ENCODE measurements at regions not wholly inside any gene's neighbourhood (a gene's known extent, or its start where the extent isn't known, plus 50 kb on each side); places are given as distances from the start of the nearest gene placed in this dataset.
"Not testable (repeated sequence)": the region's sequence is repeated elsewhere in the genome, so short reads cannot be mapped to it uniquely, and the experiment has no call there.

DNA sequence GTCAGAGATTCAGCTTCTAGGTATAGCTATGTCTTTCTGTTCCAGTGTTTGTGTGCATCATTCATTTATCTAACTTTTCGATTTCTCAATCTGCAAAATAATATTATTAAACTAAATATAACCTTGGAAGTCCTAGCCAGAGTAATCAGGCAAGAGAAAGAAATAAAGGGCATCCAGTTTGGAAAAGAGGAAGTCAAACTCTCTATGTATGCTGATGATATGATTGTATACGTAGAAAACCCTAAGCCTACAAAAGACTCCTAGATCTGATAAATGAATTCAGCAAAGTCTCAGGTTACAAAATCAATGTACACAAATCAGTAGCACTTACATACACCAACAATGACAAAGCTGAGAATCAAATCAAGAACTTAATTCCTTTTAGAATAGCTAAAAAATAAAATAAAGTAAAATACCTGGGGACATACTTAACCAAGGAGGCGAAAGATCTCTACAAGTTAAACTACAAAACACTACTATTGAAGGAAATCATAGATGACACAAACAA, 718.2 kb downstream of the NTRK3 start:
- no peak overlapping the region for H3K4me3 ChIP-seq
- no peaks in the 10 kb centered on the region for H3K27me3 ChIP-seq (replicated peaks; ENCODE audit: insufficient read depth)
- H3K36me3 ChIP-seq, result no peaks in the 10 kb centered on the region
- ATAC-seq (ENCODE audit: insufficient number of reproducible peaks, low FRiP score, low read depth) (no peak), DNase-seq (ENCODE audit: low spot score) (no peak)
- no peak for TF ChIP-seq CTCF (IDR thresholded peaks at IDR 0.05)
- no peaks in the 10 kb centered on the region for H3K9me3 ChIP-seq
- H3K4me1 ChIP-seq (ENCODE audit: control insufficient read depth in 1 of 2, low read depth in 2 of 2), result no peaks in the 10 kb centered on the region
- no peak overlapping the region for H3K27ac ChIP-seq

GRCh38 chr15:87537295-87537694, 719.2 kb downstream of the NTRK3 start:
- H3K36me3 ChIP-seq, result no peaks in the 10 kb centered on the region
- H3K4me1 ChIP-seq (ENCODE audit: control insufficient read depth in 1 of 2, low read depth in 2 of 2), result no peaks in the 10 kb centered on the region
- ATAC-seq (ENCODE audit: insufficient number of reproducible peaks, low FRiP score, low read depth) (no peak), DNase-seq (ENCODE audit: low spot score) (no peak)
- TF ChIP-seq CTCF (IDR thresholded peaks at IDR 0.05), result no peak
- H3K4me3 ChIP-seq, result no peak overlapping the region
- no peak overlapping the region for H3K27ac ChIP-seq
- H3K9me3 ChIP-seq, result no peaks in the 10 kb centered on the region
- no peaks in the 10 kb centered on the region for H3K27me3 ChIP-seq (replicated peaks; ENCODE audit: insufficient read depth)

DNA sequence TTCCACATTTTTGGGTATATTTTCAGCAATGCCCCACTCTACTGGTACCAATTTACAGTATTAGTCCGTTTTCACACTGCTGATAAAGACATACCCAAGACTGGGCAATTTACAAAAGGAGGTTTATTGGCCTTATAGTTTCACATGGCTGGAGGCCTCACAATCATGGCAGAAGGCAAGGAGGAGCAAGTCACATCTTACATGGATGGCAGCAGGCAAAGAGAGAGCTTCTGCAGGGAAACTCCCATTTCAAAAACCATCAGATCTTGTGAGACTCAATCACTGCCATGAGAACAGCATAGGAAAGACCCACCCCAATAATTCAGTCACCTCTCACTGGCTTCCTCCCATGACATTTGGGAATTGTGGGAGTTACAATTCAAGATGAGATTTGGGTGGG, 722.9 kb downstream of the NTRK3 start:
- ATAC-seq (ENCODE audit: insufficient number of reproducible peaks, low FRiP score, low read depth); H3K9me3 ChIP-seq; H3K4me3 ChIP-seq; H3K36me3 ChIP-seq; H3K4me1 ChIP-seq (ENCODE audit: control insufficient read depth in 1 of 2, low read depth in 2 of 2); H3K27me3 ChIP-seq (replicated peaks; ENCODE audit: insufficient read depth); H3K27ac ChIP-seq; DNase-seq (ENCODE audit: low spot score): not testable (repeated sequence)

DNA sequence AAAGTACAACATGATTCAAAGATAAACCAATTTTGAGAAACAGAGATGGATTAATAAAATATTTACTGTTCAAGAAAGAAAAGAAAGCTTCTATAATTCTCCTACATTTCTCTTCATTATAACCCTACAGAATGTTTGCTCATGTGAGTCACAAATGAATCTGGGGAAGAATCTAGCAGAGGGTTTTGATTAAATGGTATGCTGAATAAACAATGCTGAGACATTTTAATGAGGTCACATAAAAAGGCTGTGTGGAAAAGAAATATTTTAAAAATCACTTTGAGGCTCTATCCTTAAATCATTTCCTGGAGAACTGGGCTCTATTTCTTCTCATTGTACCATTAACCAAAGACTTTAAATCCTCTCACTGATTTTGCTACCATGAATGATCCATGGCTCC, 727.7 kb downstream of the NTRK3 start:
- TF ChIP-seq CTCF (IDR thresholded peaks at IDR 0.05), result no peak
- Histone ChIP-seq H3K4me3 (no peak overlapping the region), H3K4me1 (ENCODE audit: control insufficient read depth in 1 of 2, low read depth in 2 of 2) (no peaks in the 10 kb centered on the region), H3K36me3 (no peaks in the 10 kb centered on the region), H3K27me3 (replicated peaks; ENCODE audit: insufficient read depth) (no peaks in the 10 kb centered on the region), H3K9me3 (no peaks in the 10 kb centered on the region), H3K27ac (no peak overlapping the region)
- no peak for ATAC-seq (ENCODE audit: insufficient number of reproducible peaks, low FRiP score, low read depth)
- DNase-seq (ENCODE audit: low spot score), result no peak

GRCh38 chr15:87527875-87528274, 728.7 kb downstream of the NTRK3 start:
- Histone ChIP-seq H3K27me3 (replicated peaks; ENCODE audit: insufficient read depth) (no peaks in the 10 kb centered on the region), H3K27ac (no peak overlapping the region), H3K36me3 (no peaks in the 10 kb centered on the region), H3K4me1 (ENCODE audit: control insufficient read depth in 1 of 2, low read depth in 2 of 2) (no peaks in the 10 kb centered on the region), H3K4me3 (no peak overlapping the region), H3K9me3 (no peaks in the 10 kb centered on the region)
- ATAC-seq (ENCODE audit: insufficient number of reproducible peaks, low FRiP score, low read depth) (no peak), DNase-seq (ENCODE audit: low spot score) (no peak)
- no peak for TF ChIP-seq CTCF (IDR thresholded peaks at IDR 0.05)

DNA sequence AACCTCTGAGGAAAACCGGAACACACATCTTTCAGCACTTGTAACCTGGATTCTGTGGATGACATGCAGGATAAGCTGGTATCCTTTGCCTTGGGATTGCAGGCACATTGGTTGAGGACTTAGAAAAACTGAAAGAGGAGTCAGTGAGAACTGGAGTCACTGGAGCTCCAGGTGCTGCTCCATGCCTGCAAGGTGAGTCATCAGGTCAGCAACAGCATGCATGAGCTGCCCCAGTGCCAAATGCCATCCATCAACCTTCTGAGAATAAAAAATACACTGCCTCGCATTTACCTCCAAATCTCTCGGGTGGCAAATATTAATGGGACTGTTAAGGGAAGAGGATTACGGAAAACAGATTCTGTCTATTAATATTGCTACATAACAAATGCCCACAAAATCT, 729.1 kb downstream of the NTRK3 start:
- Histone ChIP-seq H3K9me3 (no peaks in the 10 kb centered on the region), H3K27ac (no peak overlapping the region), H3K4me3 (no peak overlapping the region), H3K36me3 (no peaks in the 10 kb centered on the region), H3K4me1 (ENCODE audit: control insufficient read depth in 1 of 2, low read depth in 2 of 2) (no peaks in the 10 kb centered on the region), H3K27me3 (replicated peaks; ENCODE audit: insufficient read depth) (no peaks in the 10 kb centered on the region)
- DNase-seq (ENCODE audit: low spot score) (no peak), ATAC-seq (ENCODE audit: insufficient number of reproducible peaks, low FRiP score, low read depth) (no peak)
- no peak for TF ChIP-seq CTCF (IDR thresholded peaks at IDR 0.05)
